Stimulated activated memory B cell treated with anti-CD40 and anti-IgM and Interleukin-4, amounts not matched to agents 10 μg/mL and 1 μg/mL and 100 μg/mL, for 72 hours (primary cell): ENCODE measurements at regions not wholly inside any gene's neighbourhood (a gene's known extent, or its start where the extent isn't known, plus 50 kb on each side); places are given as distances from the start of the nearest gene placed in this dataset.

ENCODE experiments used
- ATAC-seq: fragments of 150-1000 bp; cut with Tn5 transposase; 2 replicates; pipeline ENCODE4 v1.10.0; 2021
- H3K27ac Mint-ChIP-seq: one replicate; pipeline ENCODE4 v1.8.0; 2022; ENCODE audit warnings: mild to moderate bottlenecking, mixed read lengths
- H3K27me3 Mint-ChIP-seq: one replicate; pipeline ENCODE4 v1.8.0; 2022; ENCODE audit warnings: mixed read lengths
- H3K36me3 Mint-ChIP-seq: one replicate; pipeline ENCODE4 v1.8.0; 2022; ENCODE audit warnings: mixed read lengths
- H3K4me1 Mint-ChIP-seq: one replicate; pipeline ENCODE4 v1.8.0; 2022; ENCODE audit warnings: mixed read lengths
- H3K4me3 Mint-ChIP-seq: one replicate; pipeline ENCODE4 v1.8.0; 2022; ENCODE audit warnings: mild to moderate bottlenecking, moderate library complexity, mixed read lengths
- H3K9me3 Mint-ChIP-seq: one replicate; pipeline ENCODE4 v1.8.0; 2022; ENCODE audit warnings: mixed read lengths

DNA sequence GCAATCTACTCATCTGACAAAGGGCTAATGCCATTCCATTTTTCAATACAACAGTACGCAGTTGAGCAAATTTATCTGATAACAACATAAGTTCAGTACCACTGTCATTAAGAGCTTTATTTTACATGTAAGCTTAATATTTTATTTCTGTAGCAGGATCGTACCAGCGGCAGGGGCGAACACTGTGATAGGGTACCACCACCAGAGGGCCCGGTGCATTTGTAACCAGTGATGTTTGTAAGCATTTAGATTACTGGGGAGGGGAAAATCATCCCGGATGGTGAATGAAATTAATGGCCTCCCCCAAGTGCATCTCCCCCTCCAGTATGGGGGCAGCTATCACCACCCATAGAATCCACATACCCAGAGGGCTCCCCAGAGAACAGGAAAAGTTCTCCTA lies 179.0 kb downstream of the ADGRA3 start:
- Mint-ChIP-seq H3K27ac (no peak overlapping the region), H3K4me3 (no peak overlapping the region), H3K4me1 (no peaks in the 10 kb centered on the region), H3K36me3 (no peaks in the 10 kb centered on the region), H3K27me3 (no peaks in the 10 kb centered on the region), H3K9me3 (peaks cover 2% of the 10 kb centered on the region)
- no peak for ATAC-seq

DNA sequence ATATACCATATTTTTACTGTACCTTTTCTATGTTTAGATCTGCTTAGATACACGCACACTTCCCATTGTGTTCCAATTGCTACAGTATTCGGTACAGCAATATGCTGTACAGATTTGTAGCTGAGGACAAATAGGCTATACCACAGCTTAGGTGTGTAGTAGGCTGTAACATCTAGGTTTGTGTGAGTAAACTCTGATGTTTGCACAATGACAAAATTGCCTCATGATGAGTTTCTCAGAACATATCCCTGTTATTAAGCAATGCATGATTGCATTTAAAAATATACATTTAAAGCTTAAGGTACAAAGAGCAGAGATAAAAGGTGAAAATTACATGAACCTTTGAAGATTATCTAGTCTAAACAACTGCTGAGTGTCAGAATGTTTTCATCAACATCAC lies 181.7 kb downstream of the ADGRA3 start:
- ATAC-seq = no peak
- Mint-ChIP-seq H3K9me3 (peaks cover 5% of the 10 kb centered on the region), H3K4me3 (no peak overlapping the region), H3K27me3 (no peaks in the 10 kb centered on the region), H3K4me1 (no peaks in the 10 kb centered on the region), H3K27ac (no peak overlapping the region), H3K36me3 (no peaks in the 10 kb centered on the region)

DNA sequence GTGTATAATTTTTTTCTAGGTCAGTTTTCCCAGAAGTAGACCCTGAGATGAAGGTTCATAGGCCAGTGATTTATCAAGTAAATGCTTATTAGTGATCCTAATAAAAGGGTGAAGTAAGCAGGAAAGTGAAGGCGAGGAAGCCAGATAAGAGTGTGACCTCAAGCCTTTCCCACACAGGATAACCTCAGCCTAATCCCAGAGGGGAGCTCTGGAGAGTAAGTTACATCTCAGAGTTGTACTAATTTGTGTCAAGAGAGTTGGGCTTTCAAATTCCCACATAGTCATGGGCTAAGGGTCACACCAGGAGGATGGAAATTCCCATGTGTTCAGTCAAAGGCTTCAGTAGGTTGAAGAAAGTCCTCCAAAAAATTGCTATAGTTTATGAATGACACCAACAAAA lies 191.4 kb downstream of the ADGRA3 start:
- Mint-ChIP-seq H3K4me1 (no peaks in the 10 kb centered on the region), H3K4me3 (no peak overlapping the region), H3K36me3 (no peaks in the 10 kb centered on the region), H3K27me3 (no peaks in the 10 kb centered on the region), H3K9me3 (peaks cover 8% of the 10 kb centered on the region), H3K27ac (no peak overlapping the region)
- ATAC-seq = no peak

DNA sequence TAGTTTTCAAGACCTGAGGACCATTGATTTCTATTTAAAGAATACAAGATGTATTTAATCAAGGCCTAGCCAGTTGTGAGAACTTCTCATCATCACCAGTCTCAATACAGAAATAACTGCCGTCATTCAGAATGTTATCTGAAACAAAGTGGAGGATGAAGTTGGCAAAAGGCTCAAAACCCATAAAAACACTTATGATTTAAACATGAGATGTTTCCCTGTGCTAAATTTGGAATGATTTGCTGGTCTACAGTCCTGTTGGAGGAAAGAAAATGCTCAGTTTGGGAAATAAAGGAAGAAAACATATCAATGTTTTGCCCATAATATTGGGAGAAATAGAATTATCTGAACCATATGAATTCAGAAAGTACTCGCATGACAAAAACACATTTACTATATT lies 192.2 kb downstream of the ADGRA3 start:
- Mint-ChIP-seq H3K36me3 (no peaks in the 10 kb centered on the region), H3K9me3 (peaks cover 6% of the 10 kb centered on the region), H3K4me3 (no peak overlapping the region), H3K27ac (no peak overlapping the region), H3K4me1 (no peaks in the 10 kb centered on the region), H3K27me3 (no peaks in the 10 kb centered on the region)
- ATAC-seq = no peak

DNA sequence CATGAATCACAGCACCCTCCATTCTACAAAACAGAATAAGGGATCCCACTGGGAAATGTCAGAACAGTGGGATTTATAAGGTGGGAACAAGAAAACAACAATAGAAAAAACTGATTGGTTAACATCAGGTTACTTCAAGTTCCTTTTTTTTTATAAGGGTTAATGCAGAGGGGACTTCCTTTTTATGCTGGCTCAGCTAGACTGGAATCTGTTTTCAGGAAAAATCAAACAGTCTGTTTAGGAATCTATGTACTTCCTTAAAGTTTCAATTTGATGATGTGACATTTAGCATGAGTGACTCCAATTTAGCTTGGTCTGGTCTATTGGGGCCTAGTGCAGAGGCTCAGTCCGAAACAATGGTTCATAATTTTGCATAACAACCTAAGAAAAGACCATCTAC lies 192.9 kb downstream of the ADGRA3 start:
- H3K4me1 Mint-ChIP-seq = no peaks in the 10 kb centered on the region
- no peak overlapping the region for H3K4me3 Mint-ChIP-seq
- no peaks in the 10 kb centered on the region for H3K27me3 Mint-ChIP-seq
- ATAC-seq = no peak
- peaks cover 6% of the 10 kb centered on the region for H3K9me3 Mint-ChIP-seq
- no peak overlapping the region for H3K27ac Mint-ChIP-seq
- no peaks in the 10 kb centered on the region for H3K36me3 Mint-ChIP-seq

DNA sequence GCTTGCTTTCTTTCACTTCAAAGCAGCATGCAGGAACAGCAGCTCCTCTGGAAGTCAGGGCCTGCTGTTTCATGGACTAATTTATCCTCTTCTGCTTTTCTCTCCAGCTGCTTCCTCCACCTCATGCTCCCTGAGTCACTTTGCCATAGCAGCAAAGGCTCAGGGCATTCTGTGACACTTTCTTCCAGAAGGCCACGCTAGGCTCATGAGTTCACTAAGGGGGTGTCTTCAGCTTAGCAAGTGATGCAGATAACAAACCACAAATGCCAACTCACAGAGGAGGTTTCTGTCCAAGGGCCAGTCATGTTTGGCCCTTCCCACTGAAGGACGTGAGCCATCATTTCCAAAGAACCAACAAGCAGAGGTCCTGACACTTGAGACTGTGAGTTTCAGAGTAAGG lies 200.2 kb downstream of the ADGRA3 start:
- Mint-ChIP-seq H3K27ac (no peak overlapping the region), H3K9me3 (peaks cover 6% of the 10 kb centered on the region), H3K4me1 (no peaks in the 10 kb centered on the region), H3K36me3 (no peaks in the 10 kb centered on the region), H3K4me3 (no peak overlapping the region), H3K27me3 (no peaks in the 10 kb centered on the region)
- no peak for ATAC-seq

DNA sequence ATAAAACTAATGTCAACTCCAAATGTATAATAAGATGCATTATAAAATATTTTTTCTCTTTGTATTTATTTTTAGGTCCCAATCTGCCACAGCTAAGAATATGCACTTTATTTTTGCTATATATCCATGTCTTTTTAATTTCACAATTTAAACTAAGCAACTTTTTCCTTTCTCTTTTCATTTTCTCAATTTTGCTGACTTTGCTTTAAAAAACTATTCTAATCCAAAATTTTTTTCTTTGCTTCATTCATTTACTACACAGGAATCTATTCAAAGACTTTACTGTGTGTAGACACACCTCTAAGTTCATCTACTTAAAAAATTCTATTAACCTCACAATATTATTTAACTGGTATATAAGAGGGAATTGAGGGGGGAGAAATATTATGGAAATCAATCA lies 201.9 kb downstream of the ADGRA3 start:
- no peak for ATAC-seq
- Mint-ChIP-seq H3K27ac (no peak overlapping the region), H3K4me3 (no peak overlapping the region), H3K4me1 (no peaks in the 10 kb centered on the region), H3K36me3 (no peaks in the 10 kb centered on the region), H3K9me3 (peaks cover 3% of the 10 kb centered on the region), H3K27me3 (no peaks in the 10 kb centered on the region)

DNA sequence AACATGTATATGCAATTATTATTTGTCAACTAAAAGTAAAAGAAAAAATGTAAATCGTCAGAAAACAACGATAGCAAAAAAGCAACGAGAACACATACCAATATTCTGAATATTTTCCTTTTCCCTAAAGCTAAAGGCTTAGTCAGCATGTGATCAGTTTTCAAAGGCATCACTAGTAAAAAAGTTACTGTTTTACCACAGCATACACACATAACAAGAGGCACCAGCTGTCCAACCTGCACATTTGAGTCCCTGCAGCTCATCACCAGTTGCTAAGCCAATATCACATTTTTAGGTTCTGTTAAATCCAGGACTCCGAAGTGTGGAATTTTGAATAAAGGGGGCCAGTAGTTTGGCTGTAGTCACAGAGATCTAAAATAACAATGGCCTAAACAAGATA lies 203.8 kb downstream of the ADGRA3 start:
- H3K27ac Mint-ChIP-seq = no peak overlapping the region
- H3K36me3 Mint-ChIP-seq = no peaks in the 10 kb centered on the region
- H3K27me3 Mint-ChIP-seq = no peaks in the 10 kb centered on the region
- peaks cover 3% of the 10 kb centered on the region for H3K9me3 Mint-ChIP-seq
- ATAC-seq = no peak
- no peak overlapping the region for H3K4me3 Mint-ChIP-seq
- H3K4me1 Mint-ChIP-seq = no peaks in the 10 kb centered on the region

DNA sequence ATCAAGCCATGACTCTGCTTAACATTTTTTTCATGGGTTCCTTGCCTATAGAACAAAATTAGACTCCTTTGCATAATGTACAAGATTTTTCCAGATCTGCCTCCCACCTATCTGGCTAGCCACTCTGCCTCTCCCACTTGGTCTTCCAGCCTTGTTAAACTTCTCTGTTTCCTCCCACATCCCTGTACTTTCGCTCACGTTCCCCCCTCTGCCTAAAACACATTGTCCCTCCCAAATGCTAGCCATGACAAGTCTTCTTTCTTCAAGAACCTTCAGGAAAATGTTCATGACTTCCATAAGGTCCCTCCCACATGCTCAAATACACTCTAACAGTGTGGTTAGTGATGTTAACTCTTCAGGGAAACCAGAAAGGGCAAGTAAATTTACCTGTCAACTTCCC lies 214.6 kb downstream of the ADGRA3 start:
- no peak overlapping the region for H3K27ac Mint-ChIP-seq
- no peaks in the 10 kb centered on the region for H3K36me3 Mint-ChIP-seq
- H3K4me3 Mint-ChIP-seq = no peak overlapping the region
- H3K9me3 Mint-ChIP-seq = peaks cover 15% of the 10 kb centered on the region
- H3K4me1 Mint-ChIP-seq = no peaks in the 10 kb centered on the region
- H3K27me3 Mint-ChIP-seq = no peaks in the 10 kb centered on the region
- ATAC-seq = no peak

DNA sequence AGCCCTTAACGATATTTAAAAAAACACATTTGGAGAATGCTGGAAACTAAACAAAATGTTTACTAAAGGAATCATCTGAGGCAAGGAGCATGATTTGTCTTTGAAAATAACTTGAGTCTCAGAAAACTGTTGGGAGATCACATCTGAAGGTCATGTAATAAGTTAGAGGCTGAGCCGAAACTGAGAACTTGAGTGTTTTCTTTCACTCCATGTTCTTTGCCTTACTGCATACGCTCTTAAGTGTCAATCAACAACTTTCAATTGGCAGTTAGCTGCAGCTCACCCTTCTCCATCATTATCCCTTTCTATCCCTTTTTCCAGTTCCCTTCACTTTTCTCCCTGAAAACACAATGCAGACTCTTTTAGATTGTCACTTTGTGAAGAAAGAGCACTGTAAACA lies 216.2 kb downstream of the ADGRA3 start:
- Mint-ChIP-seq H3K4me1 (no peaks in the 10 kb centered on the region), H3K36me3 (no peaks in the 10 kb centered on the region), H3K27ac (no peak overlapping the region), H3K4me3 (no peak overlapping the region), H3K27me3 (no peaks in the 10 kb centered on the region), H3K9me3 (peaks cover 14% of the 10 kb centered on the region)
- ATAC-seq = no peak

DNA sequence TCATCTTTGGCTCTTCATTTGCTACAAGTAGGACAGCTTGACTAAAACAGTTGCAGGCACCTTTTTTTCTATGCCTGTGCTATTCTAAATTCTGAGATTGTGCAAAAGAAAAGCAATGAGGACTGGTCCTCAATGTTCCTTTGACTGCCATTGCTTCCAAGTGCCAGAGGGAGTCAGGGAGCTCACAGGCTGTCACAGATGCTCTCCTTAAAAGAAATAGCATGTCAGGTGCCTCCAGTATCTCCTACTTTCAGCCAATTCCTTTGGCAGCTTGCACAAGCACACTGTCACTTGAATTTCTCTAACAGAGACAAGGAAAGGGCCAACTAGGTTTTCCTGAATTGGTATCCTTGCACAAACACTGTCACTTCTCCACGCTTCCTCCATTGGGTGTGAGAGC lies 228.2 kb downstream of the ADGRA3 start:
- H3K27ac Mint-ChIP-seq = no peak overlapping the region
- H3K4me3 Mint-ChIP-seq = no peak overlapping the region
- no peaks in the 10 kb centered on the region for H3K27me3 Mint-ChIP-seq
- H3K4me1 Mint-ChIP-seq = no peaks in the 10 kb centered on the region
- no peak for ATAC-seq
- H3K9me3 Mint-ChIP-seq = peaks cover 5% of the 10 kb centered on the region
- H3K36me3 Mint-ChIP-seq = no peaks in the 10 kb centered on the region

DNA sequence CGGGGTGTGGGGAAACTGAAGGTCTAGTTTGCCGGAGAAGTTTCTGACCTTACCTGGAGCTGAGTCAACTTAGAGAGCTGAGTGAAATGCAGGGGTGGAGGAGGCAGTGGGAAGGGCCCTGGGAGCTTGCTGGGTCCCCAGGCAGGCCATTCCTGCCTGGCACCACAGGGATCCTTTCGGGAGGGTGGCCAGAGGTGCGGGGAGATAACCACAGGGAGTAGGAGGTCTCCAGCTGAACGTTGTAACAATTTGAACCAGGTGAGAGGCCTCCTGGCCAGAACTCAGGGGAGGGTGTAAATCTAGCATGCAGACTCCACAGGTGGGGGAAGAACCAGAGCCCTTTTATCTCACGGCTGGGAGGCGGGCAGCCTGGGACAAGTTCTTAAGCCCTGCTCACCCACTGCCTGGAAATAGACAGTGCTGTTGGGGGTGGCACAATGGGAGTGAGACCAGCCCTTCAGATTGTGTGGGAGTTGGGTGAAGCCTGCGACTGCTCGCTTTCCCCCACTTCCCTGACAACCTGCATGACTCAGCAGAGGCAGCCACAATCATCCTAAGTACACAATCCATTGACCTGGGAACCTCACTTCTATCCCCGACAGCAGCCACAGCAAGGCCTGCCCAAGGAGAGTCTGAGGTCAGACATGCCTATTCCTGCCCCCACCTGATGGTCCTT lies 247.4 kb downstream of the ADGRA3 start:
- H3K36me3 Mint-ChIP-seq = no peaks in the 10 kb centered on the region

DNA sequence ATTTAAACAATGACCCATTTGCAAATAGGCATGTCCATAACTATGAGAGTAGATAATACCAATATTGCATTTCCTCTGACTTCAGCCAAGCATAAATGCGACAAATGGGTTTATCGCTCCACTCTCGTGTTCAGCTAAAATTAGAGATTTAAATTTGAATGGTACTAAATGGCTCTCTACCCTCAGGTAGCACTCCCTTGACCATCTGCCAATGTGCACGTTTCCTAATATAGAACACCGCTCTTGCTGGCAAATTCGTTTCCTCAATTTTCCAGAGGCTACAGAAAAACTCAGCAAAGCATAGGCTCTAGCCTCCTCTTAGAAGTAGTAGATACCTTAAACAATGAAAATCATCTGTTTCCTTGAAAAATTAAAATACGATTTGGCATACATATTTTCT lies 251.6 kb downstream of the ADGRA3 start:
- no peaks in the 10 kb centered on the region for H3K27me3 Mint-ChIP-seq
- no peak overlapping the region for H3K4me3 Mint-ChIP-seq
- no peak overlapping the region for H3K27ac Mint-ChIP-seq
- peaks cover 3% of the 10 kb centered on the region for H3K9me3 Mint-ChIP-seq
- no peaks in the 10 kb centered on the region for H3K36me3 Mint-ChIP-seq
- H3K4me1 Mint-ChIP-seq = no peaks in the 10 kb centered on the region
- ATAC-seq = no peak

More for the DNA sequence above, 247.4 kb downstream of the ADGRA3 start:
- no peak overlapping the region for H3K4me3 Mint-ChIP-seq
- no peak for ATAC-seq
- no peak overlapping the region for H3K27ac Mint-ChIP-seq
- no peaks in the 10 kb centered on the region for H3K4me1 Mint-ChIP-seq
- H3K27me3 Mint-ChIP-seq = no peaks in the 10 kb centered on the region
- peaks cover 11% of the 10 kb centered on the region for H3K9me3 Mint-ChIP-seq

DNA sequence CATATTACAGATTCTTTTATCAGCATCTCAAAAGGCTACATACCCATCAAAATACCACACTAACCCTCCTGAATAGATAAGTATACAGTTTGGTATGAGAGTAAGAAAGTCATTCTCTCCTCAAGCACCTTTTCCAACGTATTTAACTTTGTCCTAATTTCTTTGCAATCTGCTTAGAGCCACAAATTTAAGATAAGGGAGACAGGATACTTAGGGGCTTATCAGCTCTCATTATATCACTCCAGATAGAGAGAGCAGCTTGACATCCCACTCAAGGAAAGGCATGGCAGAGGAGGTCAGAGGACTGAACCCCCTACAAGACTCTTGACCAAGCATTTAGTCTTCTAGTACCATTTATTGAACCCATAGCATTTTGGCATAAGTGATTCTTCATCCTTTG lies 262.4 kb downstream of the ADGRA3 start:
- Mint-ChIP-seq H3K27ac (no peak overlapping the region), H3K36me3 (no peaks in the 10 kb centered on the region), H3K9me3 (peaks cover 4% of the 10 kb centered on the region), H3K27me3 (no peaks in the 10 kb centered on the region), H3K4me1 (no peaks in the 10 kb centered on the region), H3K4me3 (no peak overlapping the region)
- no peak for ATAC-seq

DNA sequence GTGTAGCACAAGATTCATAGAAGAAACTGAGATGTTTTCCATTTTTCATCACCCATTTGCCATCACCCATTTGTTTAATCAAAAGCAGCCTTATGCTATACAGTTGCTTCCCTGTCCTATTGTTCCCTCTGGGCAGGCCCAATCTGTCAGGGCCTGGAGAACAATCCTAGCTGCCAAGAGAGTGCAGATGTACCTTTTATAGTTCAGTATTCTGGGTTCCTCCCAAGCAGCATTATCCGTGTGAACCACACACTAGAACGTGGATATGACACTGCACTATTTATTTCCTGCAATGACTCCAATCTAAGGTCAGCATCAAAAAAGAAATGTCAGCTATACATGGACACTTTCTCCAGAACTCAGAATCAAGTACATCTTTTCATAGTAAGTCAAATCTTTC lies 269.0 kb downstream of the ADGRA3 start:
- Mint-ChIP-seq H3K4me1 (no peaks in the 10 kb centered on the region), H3K27me3 (no peaks in the 10 kb centered on the region), H3K27ac (no peak overlapping the region), H3K9me3 (peaks cover 2% of the 10 kb centered on the region), H3K4me3 (no peak overlapping the region), H3K36me3 (no peaks in the 10 kb centered on the region)
- ATAC-seq = no peak

DNA sequence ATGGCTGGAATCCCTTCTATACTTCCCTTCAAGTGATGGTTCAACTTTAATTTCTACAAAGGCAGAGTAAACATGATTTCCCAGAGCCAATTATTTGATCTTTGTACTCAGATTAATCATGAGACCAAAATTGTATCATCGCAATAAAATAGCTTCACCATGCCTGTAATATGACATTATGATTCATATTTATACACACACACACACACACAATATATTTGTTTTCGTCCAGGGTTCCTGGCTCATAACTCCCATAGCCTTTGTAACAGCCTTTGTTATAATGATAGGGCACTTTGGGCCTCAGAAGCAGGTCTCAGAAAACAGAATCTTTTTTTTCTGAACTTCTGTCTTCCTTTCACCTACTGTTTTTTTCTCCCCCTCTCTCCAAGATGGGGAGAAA lies 270.6 kb downstream of the ADGRA3 start:
- H3K9me3 Mint-ChIP-seq = peaks cover 2% of the 10 kb centered on the region
- H3K27ac Mint-ChIP-seq = no peak overlapping the region
- H3K36me3 Mint-ChIP-seq = no peaks in the 10 kb centered on the region
- H3K4me1 Mint-ChIP-seq = no peaks in the 10 kb centered on the region
- no peak overlapping the region for H3K4me3 Mint-ChIP-seq
- H3K27me3 Mint-ChIP-seq = no peaks in the 10 kb centered on the region
- no peak for ATAC-seq

DNA sequence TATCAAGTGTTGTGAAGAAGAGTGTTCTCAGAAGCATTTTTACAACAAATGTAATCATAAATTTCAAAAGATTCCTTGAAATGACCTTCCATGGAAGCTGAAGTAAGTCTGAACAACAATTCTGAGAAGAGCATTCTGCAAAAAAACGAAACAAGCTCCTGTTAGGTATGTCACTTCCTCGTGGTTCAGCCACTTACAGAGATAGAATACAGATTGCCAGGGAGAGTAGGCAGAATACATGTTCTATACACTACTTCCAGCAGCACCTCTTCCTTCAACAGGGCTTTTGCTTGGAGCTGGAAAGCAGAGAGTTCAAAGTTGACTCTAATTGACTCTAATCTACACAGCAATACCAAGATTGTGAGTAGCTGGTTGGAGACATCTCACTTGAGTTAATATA lies 274.5 kb downstream of the ADGRA3 start:
- Mint-ChIP-seq H3K9me3 (no peaks in the 10 kb centered on the region), H3K36me3 (no peaks in the 10 kb centered on the region), H3K27me3 (no peaks in the 10 kb centered on the region), H3K27ac (no peak overlapping the region), H3K4me1 (no peaks in the 10 kb centered on the region), H3K4me3 (no peak overlapping the region)
- ATAC-seq = no peak
